ENCODE measurements at regions not wholly inside any gene's neighbourhood (a gene's known extent, or its start where the extent isn't known, plus 50 kb on each side); places are given as distances from the start of the nearest gene placed in this dataset.

GRCh38 chr2:217629347-217629746 is 373.4 kb downstream of the TNS1 start:
- TF ChIP-seq CTCF (conservative IDR thresholded peaks at IDR 0.05; ENCODE audit: low read depth, low read length), result no peak
- TF ChIP-seq EZH2 (IDR thresholded peaks at IDR 0.05; ENCODE audit: borderline replicate concordance, low read depth, low read length, poor library complexity, severe bottlenecking), result no peak
